GM21423 (cell line): ENCODE measurements at regions not wholly inside any gene's neighbourhood (a gene's known extent, or its start where the extent isn't known, plus 50 kb on each side); places are given as distances from the start of the nearest gene placed in this dataset.
"Not testable (repeated sequence)": the region's sequence is repeated elsewhere in the genome, so short reads cannot be mapped to it uniquely, and the experiment has no call there.

ENCODE experiments used
- ATAC-seq: cut with Tn5 transposase; IDR thresholded peaks from one replicate; pipeline ENCODE4 v1.9.1; 2021; ENCODE audit warnings: mild to moderate bottlenecking, moderate library complexity; ENCODE audit not compliant: unreplicated experiment

- no peak for ATAC-seq
Measured at GRCh38 chr10:56583316-56583715, 222.3 kb upstream of the ZWINT start.

- no peak for ATAC-seq
Measured at GRCh38 chr10:56567580-56567979, 206.5 kb upstream of the ZWINT start.

GRCh38 chr10:56561336-56561735 is 200.3 kb upstream of the ZWINT start:
- ATAC-seq, result no peak

GRCh38 chr10:56551037-56551436 is 190.0 kb upstream of the ZWINT start:
- ATAC-seq, result no peak

GRCh38 chr10:56547163-56547562 is 186.1 kb upstream of the ZWINT start:
- ATAC-seq, result no peak

GRCh38 chr10:56537984-56538383 is 176.9 kb upstream of the ZWINT start:
- no peak for ATAC-seq

- no peak for ATAC-seq
Measured at GRCh38 chr10:56522166-56522565, 161.1 kb upstream of the ZWINT start.

GRCh38 chr10:56508562-56508961 is 147.5 kb upstream of the ZWINT start:
- ATAC-seq, result no peak

GRCh38 chr10:56507033-56507432 is 146.0 kb upstream of the ZWINT start:
- no peak for ATAC-seq

- no peak for ATAC-seq
Measured at GRCh38 chr10:56505555-56505954, 144.5 kb upstream of the ZWINT start.

GRCh38 chr10:56496186-56496486 is 135.1 kb upstream of the ZWINT start:
- no peak for ATAC-seq

GRCh38 chr10:56487746-56488145 is 126.7 kb upstream of the ZWINT start:
- no peak for ATAC-seq

- ATAC-seq, result no peak
Measured at GRCh38 chr10:56481521-56482091, 120.5 kb upstream of the ZWINT start.

- no peak for ATAC-seq
Measured at GRCh38 chr10:56472978-56473377, 111.9 kb upstream of the ZWINT start.

GRCh38 chr10:56470701-56471100 is 109.6 kb upstream of the ZWINT start:
- no peak for ATAC-seq

GRCh38 chr10:56469482-56469881 is 108.4 kb upstream of the ZWINT start:
- no peak for ATAC-seq

- ATAC-seq, result no peak
Measured at GRCh38 chr10:56466005-56466404, 104.9 kb upstream of the ZWINT start.

GRCh38 chr10:56449770-56450169 is 88.7 kb upstream of the ZWINT start:
- no peak for ATAC-seq

- not testable (repeated sequence) for ATAC-seq
Measured at GRCh38 chr10:56447613-56448012, 86.6 kb upstream of the ZWINT start.

GRCh38 chr10:56441337-56441736 is 80.3 kb upstream of the ZWINT start:
- ATAC-seq, result not testable (repeated sequence)
